SK-N-SH (cell line): ENCODE measurements at regions not wholly inside any gene's neighbourhood (a gene's known extent, or its start where the extent isn't known, plus 50 kb on each side); places are given as distances from the start of the nearest gene placed in this dataset.
"Not testable (repeated sequence)": the region's sequence is repeated elsewhere in the genome, so short reads cannot be mapped to it uniquely, and the experiment has no call there.

Source experiments
- CTCF ChIA-PET: fragments of 300-600, 350-600 bp; formaldehyde crosslinking; extraction: SDS; loops from one replicate; lab custom pipeline; 2021; lab: Yijun Ruan, JAX
- POLR2A ChIA-PET: fragments of 350-600 bp; sonication (Branson Sonifier 250); formaldehyde crosslinking; extraction: SDS; loops from one replicate; lab custom pipeline; 2020; ENCODE audit warnings: antibody characterized with exemption, inconsistent platforms; lab: Yijun Ruan, JAX
- DNase-seq: peaks from one replicate; pipeline ENCODE4 v3.0.0; 2012
- H2AFZ ChIP-seq: fragments of 200-600 bp; sonication (generic); 2 replicates; pipeline ENCODE4 v1.8.1; 2016; ENCODE audit warnings: antibody characterized with exemption, mild to moderate bottlenecking, low read depth
- H3F3A ChIP-seq: fragments of 200-600 bp; sonication (generic); replicated peaks from 2 replicates; pipeline ENCODE3; 2016; ENCODE audit warnings: antibody characterized with exemption, mild to moderate bottlenecking; ENCODE audit not compliant: insufficient read depth
- H3K27ac ChIP-seq, 2 experiments: fragments of 200-500 bp in 1 of 2; fragments of 200-600 bp in 1 of 2; sonication (Bioruptor generic) in 1 of 2; sonication (generic), shearing (Covaris generic) in 1 of 2; 2 replicates each; pipeline versions ENCODE4 v1.5.1 to v1.6.1; 2014 to 2016; ENCODE audit warnings: low read depth in 2 of 2, inconsistent platforms in 1 of 2, low read length in 1 of 2, mild to moderate bottlenecking in 1 of 2, mixed read lengths in 1 of 2
- H3K27me3 ChIP-seq: fragments of 200-600 bp; sonication (generic), shearing (Covaris generic); 2 replicates; pipeline ENCODE4 v1.6.1; 2016; ENCODE audit warnings: mixed run types; ENCODE audit not compliant: insufficient read depth
- H3K36me3 ChIP-seq, 2 experiments: fragments of 200-500 bp in 1 of 2; fragments of 200-600 bp in 1 of 2; sonication (Bioruptor generic) in 1 of 2; sonication (generic) in 1 of 2; replicated peaks in 1 of 2; 2 replicates each; pipeline versions ENCODE3 to v1.5.1; 2014 to 2016; ENCODE audit warnings: low read length in 1 of 2, mild to moderate bottlenecking in 1 of 2; ENCODE audit not compliant: insufficient read depth in 2 of 2, control insufficient read depth in 1 of 2
- H3K4me1 ChIP-seq, 2 experiments: fragments of 200-500 bp in 1 of 2; fragments of 200-600 bp in 1 of 2; sonication (Bioruptor generic) in 1 of 2; sonication (generic), shearing (Covaris generic) in 1 of 2; 2 replicates each; pipeline versions ENCODE4 v1.5.1 to v1.6.1; 2014 to 2016; ENCODE audit warnings: low read depth in 1 of 2, low read length in 1 of 2, mixed run types in 1 of 2; ENCODE audit not compliant: insufficient read depth in 2 of 2, control insufficient read depth in 1 of 2
- H3K4me2 ChIP-seq: fragments of 200-600 bp; sonication (generic), shearing (Covaris generic); 2 replicates; pipeline ENCODE4 v1.6.1; 2017; ENCODE audit warnings: mixed run types
- H3K4me3 ChIP-seq, 2 experiments: fragments of 200-500 bp in 1 of 2; fragments of 200-600 bp in 1 of 2; sonication (Bioruptor generic) in 1 of 2; sonication (generic), shearing (Covaris generic) in 1 of 2; 2 replicates each; pipeline versions ENCODE4 v1.5.1 to v1.8.1; 2014 to 2016; ENCODE audit warnings: low read depth in 2 of 2, inconsistent platforms in 1 of 2, low read length in 1 of 2, mild to moderate bottlenecking in 1 of 2, mixed read lengths in 1 of 2, moderate library complexity in 1 of 2
- H3K79me2 ChIP-seq: fragments of 200-600 bp; sonication (generic); 2 replicates; pipeline ENCODE4 v1.8.1; 2017; ENCODE audit warnings: mild to moderate bottlenecking; ENCODE audit not compliant: insufficient read depth
- H3K9ac ChIP-seq: fragments of 200-600 bp; sonication (generic); 2 replicates; pipeline ENCODE4 v1.6.1; 2017; ENCODE audit warnings: mixed run types
- H3K9me2 ChIP-seq: fragments of 200-600 bp; sonication (generic); 2 replicates; pipeline ENCODE4 v1.6.1; 2017; ENCODE audit warnings: mixed run types
- H3K9me3 ChIP-seq: fragments of 200-600 bp; sonication (generic); 2 replicates; pipeline ENCODE4 v1.6.1; 2017; ENCODE audit warnings: mixed run types, mild to moderate bottlenecking, moderate library complexity
- H4K20me1 ChIP-seq: fragments of 200-600 bp; sonication (generic); 2 replicates; pipeline ENCODE4 v1.6.1; 2017; ENCODE audit warnings: mild to moderate bottlenecking, mixed run types; ENCODE audit not compliant: insufficient read depth
- CHD2 ChIP-seq: fragments of 150-350 bp; IDR thresholded peaks from 2 replicates; pipeline ENCODE4 v1.6.1; 2018; ENCODE audit warnings: low read length; ENCODE audit not compliant: partially characterized antibody
- EP300 ChIP-seq, 2 experiments: IDR thresholded peaks; 2 replicates each; pipeline versions ENCODE4 v1.4.0 to v1.6.1; 2012; ENCODE audit warnings: borderline replicate concordance in 1 of 2, low read depth in 1 of 2, low read length in 1 of 2
- FOSL2 ChIP-seq: IDR thresholded peaks from 2 replicates; pipeline ENCODE4 v1.4.0; 2012; ENCODE audit warnings: low read depth, mild to moderate bottlenecking, moderate library complexity, borderline replicate concordance
- GATA2 ChIP-seq: sonication (generic); formaldehyde crosslinking; IDR thresholded peaks from 2 replicates; pipeline ENCODE4 v1.5.0; 2020; ENCODE audit warnings: mild to moderate bottlenecking, missing genetic modification reagents
- NRF1 ChIP-seq: IDR thresholded peaks from 2 replicates; pipeline ENCODE4 v1.6.1; 2012; ENCODE audit warnings: low read depth, mild to moderate bottlenecking, low read length
- POLR2AphosphoS5 ChIP-seq: IDR thresholded peaks from 2 replicates; pipeline ENCODE4 v1.6.1; 2012; ENCODE audit warnings: low read depth, low read length
- RFX5 ChIP-seq: IDR thresholded peaks from 2 replicates; pipeline ENCODE4 v1.6.1; 2012; ENCODE audit warnings: mild to moderate bottlenecking, improper control_type of control experiment, low read length
- RXRA ChIP-seq: IDR thresholded peaks from 2 replicates; pipeline ENCODE4 v1.4.0; 2012; ENCODE audit warnings: low read depth, mild to moderate bottlenecking, borderline replicate concordance
- SIN3A ChIP-seq: IDR thresholded peaks from 2 replicates; pipeline ENCODE4 v1.6.1; 2012; ENCODE audit warnings: low read depth, mild to moderate bottlenecking, low read length, moderate library complexity, borderline replicate concordance
- SMC3 ChIP-seq: IDR thresholded peaks from 2 replicates; pipeline ENCODE4 v1.6.1; 2012; ENCODE audit warnings: low read depth, low read length, improper control_type of control experiment
- TAF1 ChIP-seq: IDR thresholded peaks from 2 replicates; pipeline ENCODE4 v1.6.1; 2012; ENCODE audit warnings: low read depth, mild to moderate bottlenecking, low read length, moderate library complexity, borderline replicate concordance
- WGBS: methylation state at CpG from one replicate; pipeline ENCODE4 v1.1.6; 2017; ENCODE audit warnings: low lambda C conversion rate; 5-methylcytosine and 5-hydroxymethylcytosine counted together
- TF ChIP-seq, protein P1 (sequence below): IDR thresholded peaks from 2 replicates; pipeline ENCODE4 v1.4.0; 2012; ENCODE audit warnings: low read depth, borderline replicate concordance
- TF ChIP-seq, protein P2 (sequence below): IDR thresholded peaks from 2 replicates; pipeline ENCODE4; 2012
- TF ChIP-seq, protein P3 (sequence below): fragments of 150-350 bp; IDR thresholded peaks from 2 replicates; pipeline ENCODE4 v1.6.1; 2016; ENCODE audit warnings: mild to moderate bottlenecking, low read depth, low read length
- TF ChIP-seq, protein P4 (sequence below): IDR thresholded peaks from 2 replicates; pipeline ENCODE4 v1.4.0; 2012; ENCODE audit warnings: low read depth

DNA sequence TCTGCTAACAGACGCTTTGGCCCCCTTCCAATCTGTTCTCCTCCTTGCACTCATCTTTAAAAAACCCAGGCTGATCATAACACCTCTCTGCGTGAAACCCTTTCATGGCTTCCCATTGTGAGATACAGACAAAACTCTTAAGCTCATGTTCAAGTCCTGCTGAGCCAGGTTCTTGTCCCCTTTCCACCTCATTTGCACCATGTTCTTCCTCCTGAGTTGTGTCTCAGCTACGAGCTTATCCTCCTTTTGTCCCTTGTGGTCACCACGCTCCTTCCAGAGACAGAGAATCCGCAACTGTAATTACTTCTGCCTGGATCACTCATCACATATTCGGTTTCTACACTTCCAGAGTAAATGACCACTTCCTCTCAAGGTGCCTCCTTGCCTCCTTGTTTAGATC, 238.8 kb downstream of the ACTR3 start:
- WGBS = 2% methylated on average over 6 of the region's 6 CpGs
- CTCF ChIA-PET = no interaction called here

DNA sequence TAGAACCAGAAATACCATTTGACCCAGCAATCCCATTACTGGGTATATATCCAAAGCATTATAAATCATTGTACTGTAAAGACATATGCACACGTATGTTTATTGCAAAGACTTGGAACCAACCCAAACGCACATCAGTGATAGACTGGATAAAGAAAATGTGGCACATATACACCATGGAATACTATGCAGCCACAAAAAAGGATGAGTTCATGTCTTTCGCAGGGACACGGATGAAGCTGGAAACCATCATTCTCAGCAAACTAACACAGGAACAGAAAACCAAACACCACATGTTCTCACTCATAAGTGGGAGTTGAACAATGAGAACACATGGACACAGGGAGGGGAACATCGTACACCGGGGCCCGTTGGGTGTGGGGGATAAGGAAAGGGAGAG, 242.2 kb downstream of the ACTR3 start:
- H3K9me3 ChIP-seq, H3F3A ChIP-seq, H3K36me3 ChIP-seq, H3K9me2 ChIP-seq, DNase-seq, POLR2A ChIA-PET, H3K27ac ChIP-seq, H3K4me3 ChIP-seq, CTCF ChIA-PET, H3K4me1 ChIP-seq, H3K79me2 ChIP-seq, H2AFZ ChIP-seq, H3K27me3 ChIP-seq, H3K4me2 ChIP-seq, H4K20me1 ChIP-seq, H3K9ac ChIP-seq: not testable (repeated sequence)
- WGBS = 50% methylated on average over 7 of the region's 7 CpGs

More for the DNA sequence above, 238.8 kb downstream of the ACTR3 start:
- Histone ChIP-seq H3F3A (no peaks in the 10 kb centered on the region), H3K9ac (no peak overlapping the region), H3K4me1 (no peaks in the 10 kb centered on the region), H3K79me2 (no peaks in the 10 kb centered on the region), H3K9me3 (no peaks in the 10 kb centered on the region), H3K9me2 (no peaks in the 10 kb centered on the region), H3K4me2 (no peak overlapping the region), H3K36me3 (no peaks in the 10 kb centered on the region), H3K4me3 (no peak overlapping the region), H3K27me3 (no peaks in the 10 kb centered on the region), H3K27ac (no peak overlapping the region), H2AFZ (no peak overlapping the region), H4K20me1 (no peaks in the 10 kb centered on the region)
- TF ChIP-seq NRF1 (no peak), EP300 (IDR thresholded peaks at IDR 0.05; ENCODE audit: borderline replicate concordance in 1 of 2, low read depth in 1 of 2, low read length in 1 of 2) (no peak), POLR2AphosphoS5 (no peak), SMC3 (no peak), TAF1 (no peak), CHD2 (no peak), RFX5 (no peak), GATA2 (no peak), RXRA (no peak), SIN3A (no peak), FOSL2 (no peak)
- TF ChIP-seq, protein P1, sequence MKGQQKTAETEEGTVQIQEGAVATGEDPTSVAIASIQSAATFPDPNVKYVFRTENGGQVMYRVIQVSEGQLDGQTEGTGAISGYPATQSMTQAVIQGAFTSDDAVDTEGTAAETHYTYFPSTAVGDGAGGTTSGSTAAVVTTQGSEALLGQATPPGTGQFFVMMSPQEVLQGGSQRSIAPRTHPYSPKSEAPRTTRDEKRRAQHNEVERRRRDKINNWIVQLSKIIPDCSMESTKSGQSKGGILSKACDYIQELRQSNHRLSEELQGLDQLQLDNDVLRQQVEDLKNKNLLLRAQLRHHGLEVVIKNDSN = no peak
- TF ChIP-seq, protein P2, sequence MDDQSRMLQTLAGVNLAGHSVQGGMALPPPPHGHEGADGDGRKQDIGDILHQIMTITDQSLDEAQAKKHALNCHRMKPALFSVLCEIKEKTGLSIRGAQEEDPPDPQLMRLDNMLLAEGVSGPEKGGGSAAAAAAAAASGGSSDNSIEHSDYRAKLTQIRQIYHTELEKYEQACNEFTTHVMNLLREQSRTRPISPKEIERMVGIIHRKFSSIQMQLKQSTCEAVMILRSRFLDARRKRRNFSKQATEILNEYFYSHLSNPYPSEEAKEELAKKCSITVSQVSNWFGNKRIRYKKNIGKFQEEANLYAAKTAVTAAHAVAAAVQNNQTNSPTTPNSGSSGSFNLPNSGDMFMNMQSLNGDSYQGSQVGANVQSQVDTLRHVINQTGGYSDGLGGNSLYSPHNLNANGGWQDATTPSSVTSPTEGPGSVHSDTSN = no peak
- TF ChIP-seq, protein P3, sequence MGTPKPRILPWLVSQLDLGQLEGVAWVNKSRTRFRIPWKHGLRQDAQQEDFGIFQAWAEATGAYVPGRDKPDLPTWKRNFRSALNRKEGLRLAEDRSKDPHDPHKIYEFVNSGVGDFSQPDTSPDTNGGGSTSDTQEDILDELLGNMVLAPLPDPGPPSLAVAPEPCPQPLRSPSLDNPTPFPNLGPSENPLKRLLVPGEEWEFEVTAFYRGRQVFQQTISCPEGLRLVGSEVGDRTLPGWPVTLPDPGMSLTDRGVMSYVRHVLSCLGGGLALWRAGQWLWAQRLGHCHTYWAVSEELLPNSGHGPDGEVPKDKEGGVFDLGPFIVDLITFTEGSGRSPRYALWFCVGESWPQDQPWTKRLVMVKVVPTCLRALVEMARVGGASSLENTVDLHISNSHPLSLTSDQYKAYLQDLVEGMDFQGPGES = no peak
- TF ChIP-seq, protein P4, sequence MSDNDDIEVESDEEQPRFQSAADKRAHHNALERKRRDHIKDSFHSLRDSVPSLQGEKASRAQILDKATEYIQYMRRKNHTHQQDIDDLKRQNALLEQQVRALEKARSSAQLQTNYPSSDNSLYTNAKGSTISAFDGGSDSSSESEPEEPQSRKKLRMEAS = no peak
- DNase-seq = no peak
- POLR2A ChIA-PET = no interaction called here
